SU-DHL-6 (cell line): ENCODE measurements at regions not wholly inside any gene's neighbourhood (a gene's known extent, or its start where the extent isn't known, plus 50 kb on each side); places are given as distances from the start of the nearest gene placed in this dataset.

ENCODE experiments used
- EZH2phosphoT487 ChIP-seq: fragments of 200-600 bp; sonication (generic), shearing (Covaris generic); conservative IDR thresholded peaks from 2 replicates; pipeline ENCODE4 v1.6.1; 2018; ENCODE audit warnings: mild to moderate bottlenecking, antibody characterized with exemption, low read length, moderate library complexity, mixed read lengths
- TF ChIP-seq, protein P1 (sequence below): fragments of 200-600 bp; sonication (generic); IDR thresholded peaks from one replicate; pipeline ENCODE4 v1.5.1; 2017; ENCODE audit warnings: antibody characterized with exemption, mild to moderate bottlenecking, low read length, moderate library complexity; ENCODE audit not compliant: insufficient read depth, poor library complexity, severe bottlenecking

DNA sequence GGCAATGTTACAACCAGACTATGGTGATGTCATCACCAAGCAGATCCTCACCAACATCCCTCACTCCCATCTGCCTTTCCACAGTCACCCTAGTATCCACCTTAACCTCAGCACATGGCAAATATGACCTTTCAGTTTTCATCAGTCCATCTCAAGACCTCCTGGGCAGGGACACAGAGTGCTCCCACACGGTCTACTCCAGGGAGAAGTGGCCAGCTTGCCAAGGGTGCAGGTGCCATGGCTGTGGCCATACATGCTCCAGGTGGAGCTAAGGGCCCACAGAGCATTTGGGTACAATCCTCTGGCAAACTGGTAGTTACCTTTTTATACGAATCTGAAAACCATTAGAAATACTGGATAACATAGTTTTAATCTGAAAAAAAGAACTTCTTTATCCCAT lies 453.1 kb downstream of the ADCYAP1 start:
- TF ChIP-seq, protein P1, sequence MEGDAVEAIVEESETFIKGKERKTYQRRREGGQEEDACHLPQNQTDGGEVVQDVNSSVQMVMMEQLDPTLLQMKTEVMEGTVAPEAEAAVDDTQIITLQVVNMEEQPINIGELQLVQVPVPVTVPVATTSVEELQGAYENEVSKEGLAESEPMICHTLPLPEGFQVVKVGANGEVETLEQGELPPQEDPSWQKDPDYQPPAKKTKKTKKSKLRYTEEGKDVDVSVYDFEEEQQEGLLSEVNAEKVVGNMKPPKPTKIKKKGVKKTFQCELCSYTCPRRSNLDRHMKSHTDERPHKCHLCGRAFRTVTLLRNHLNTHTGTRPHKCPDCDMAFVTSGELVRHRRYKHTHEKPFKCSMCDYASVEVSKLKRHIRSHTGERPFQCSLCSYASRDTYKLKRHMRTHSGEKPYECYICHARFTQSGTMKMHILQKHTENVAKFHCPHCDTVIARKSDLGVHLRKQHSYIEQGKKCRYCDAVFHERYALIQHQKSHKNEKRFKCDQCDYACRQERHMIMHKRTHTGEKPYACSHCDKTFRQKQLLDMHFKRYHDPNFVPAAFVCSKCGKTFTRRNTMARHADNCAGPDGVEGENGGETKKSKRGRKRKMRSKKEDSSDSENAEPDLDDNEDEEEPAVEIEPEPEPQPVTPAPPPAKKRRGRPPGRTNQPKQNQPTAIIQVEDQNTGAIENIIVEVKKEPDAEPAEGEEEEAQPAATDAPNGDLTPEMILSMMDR = no peak
- no peak for TF ChIP-seq EZH2phosphoT487
